ENCODE measurements at regions not wholly inside any gene's neighbourhood (a gene's known extent, or its start where the extent isn't known, plus 50 kb on each side); places are given as distances from the start of the nearest gene placed in this dataset.

GRCh38 chr9:11779971-11780370 lies 913.2 kb upstream of the TYRP1 start:
- TF ChIP-seq ZNF274 (IDR thresholded peaks at IDR 0.05; ENCODE audit: low read depth, low read length) (no peak), YY1 (IDR thresholded peaks at IDR 0.05; ENCODE audit: insufficient read depth, insufficient read length) (no peak), SUZ12 (IDR thresholded peaks at IDR 0.05; ENCODE audit: extremely low read depth, insufficient read depth, insufficient read length) (no peak)
